GM18499 (cell line): ENCODE measurements at regions not wholly inside any gene's neighbourhood (a gene's known extent, or its start where the extent isn't known, plus 50 kb on each side); places are given as distances from the start of the nearest gene placed in this dataset.

ENCODE experiments used
- ATAC-seq: cut with Tn5 transposase; IDR thresholded peaks from one replicate; pipeline ENCODE4 v1.9.1; 2021; ENCODE audit warnings: moderate number of reproducible peaks; ENCODE audit not compliant: insufficient read depth, unreplicated experiment

- peak; percentile 95 for ATAC-seq
Measured at GRCh38 chr5:34499001-34499734, 157.0 kb upstream of the RAI14 start.

GRCh38 chr5:34500236-34500847 is 155.8 kb upstream of the RAI14 start:
- ATAC-seq, result no peak

GRCh38 chr5:34501016-34501415 is 155.1 kb upstream of the RAI14 start:
- ATAC-seq, result no peak

- no peak for ATAC-seq
Measured at GRCh38 chr5:34501840-34502239, 154.3 kb upstream of the RAI14 start.

GRCh38 chr5:34502581-34502980 is 153.5 kb upstream of the RAI14 start:
- ATAC-seq, result no peak

GRCh38 chr5:34503379-34504253 is 152.5 kb upstream of the RAI14 start:
- no peak for ATAC-seq

- no peak for ATAC-seq
Measured at GRCh38 chr5:34504967-34505366, 151.2 kb upstream of the RAI14 start.

GRCh38 chr5:34505731-34506130 is 150.4 kb upstream of the RAI14 start:
- no peak for ATAC-seq

GRCh38 chr5:34507933-34508332 is 148.2 kb upstream of the RAI14 start:
- no peak for ATAC-seq

GRCh38 chr5:34509392-34509791 is 146.7 kb upstream of the RAI14 start:
- ATAC-seq, result no peak

- no peak for ATAC-seq
Measured at GRCh38 chr5:34510002-34510401, 146.1 kb upstream of the RAI14 start.

GRCh38 chr5:34511063-34511462 is 145.1 kb upstream of the RAI14 start:
- ATAC-seq, result no peak

- ATAC-seq, result no peak
Measured at GRCh38 chr5:34511481-34511880, 144.6 kb upstream of the RAI14 start.

- no peak for ATAC-seq
Measured at GRCh38 chr5:34511915-34512314, 144.2 kb upstream of the RAI14 start.

- no peak for ATAC-seq
Measured at GRCh38 chr5:34516166-34516565, 140.0 kb upstream of the RAI14 start.

- ATAC-seq, result no peak
Measured at GRCh38 chr5:34516686-34517085, 139.4 kb upstream of the RAI14 start.

GRCh38 chr5:34517249-34517648 is 138.9 kb upstream of the RAI14 start:
- no peak for ATAC-seq

- no peak for ATAC-seq
Measured at GRCh38 chr5:34519489-34520220, 136.5 kb upstream of the RAI14 start.

- ATAC-seq, result no peak
Measured at GRCh38 chr5:34521628-34522290, 134.4 kb upstream of the RAI14 start.
